Cardiac muscle cell (in vitro differentiated cells and primary cell): ENCODE measurements at regions not wholly inside any gene's neighbourhood (a gene's known extent, or its start where the extent isn't known, plus 50 kb on each side); places are given as distances from the start of the nearest gene placed in this dataset.

Source experiments
- DNase-seq, 2 donors: peaks; one replicate each; pipeline versions ENCODE4 v3.0.0 to v3.0.0-alpha.2; 2010 to 2017; ENCODE audit warnings: low read depth in 1 of 2, low spot score in 1 of 2
- H3K27ac ChIP-seq: fragments of 200-600 bp; sonication (generic); 2 replicates; pipeline ENCODE4 v1.5.1; 2016
- H3K27me3 ChIP-seq: fragments of 200-600 bp; sonication (generic); 2 replicates; pipeline ENCODE4 v1.6.0; 2016; ENCODE audit warnings: control low read depth
- H3K36me3 ChIP-seq: fragments of 200-600 bp; sonication (generic); 2 replicates; pipeline ENCODE4 v1.5.1; 2016; ENCODE audit warnings: control low read depth
- H3K4me1 ChIP-seq: fragments of 200-600 bp; sonication (generic); 2 replicates; pipeline ENCODE4 v1.8.1; 2017; ENCODE audit warnings: low read depth, mild to moderate bottlenecking, mixed run types
- H3K4me3 ChIP-seq: fragments of 200-600 bp; sonication (generic); 2 replicates; pipeline ENCODE4 v1.5.1; 2016; ENCODE audit warnings: mild to moderate bottlenecking
- H3K9me3 ChIP-seq: fragments of 200-600 bp; sonication (generic); 2 replicates; pipeline ENCODE4 v1.5.1; 2017; ENCODE audit warnings: low read depth, mild to moderate bottlenecking, control low read depth
- TF ChIP-seq, protein P1 (sequence below): IDR thresholded peaks from 2 replicates; pipeline ENCODE4 v1.5.1; 2012; ENCODE audit warnings: low read depth, mild to moderate bottlenecking, low read length

DNA sequence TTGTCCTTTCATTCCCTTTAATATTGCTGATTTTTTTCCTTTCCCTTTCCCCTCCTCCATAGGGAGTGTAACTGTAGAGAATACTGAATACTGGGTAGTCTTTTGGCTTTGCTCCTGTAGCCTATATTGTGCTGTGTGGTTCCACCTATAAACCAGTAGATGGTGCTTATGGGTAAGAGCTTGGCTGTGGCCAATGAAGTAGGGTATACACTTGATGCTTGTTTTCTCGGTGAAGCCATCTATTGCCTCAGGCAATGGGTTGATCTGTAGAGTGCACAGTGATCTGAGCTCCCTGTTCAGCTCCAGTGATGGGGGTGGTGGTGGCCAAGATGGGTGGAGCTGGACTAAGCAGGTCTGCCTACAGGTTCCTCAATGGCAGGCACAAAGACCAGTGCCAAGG, 203.3 kb upstream of the IMPG1 start:
- H3K4me3 ChIP-seq = no peak overlapping the region
- no peak overlapping the region for H3K27ac ChIP-seq
- H3K36me3 ChIP-seq = no peaks in the 10 kb centered on the region
- H3K9me3 ChIP-seq = no peaks in the 10 kb centered on the region
- TF ChIP-seq, protein P1, sequence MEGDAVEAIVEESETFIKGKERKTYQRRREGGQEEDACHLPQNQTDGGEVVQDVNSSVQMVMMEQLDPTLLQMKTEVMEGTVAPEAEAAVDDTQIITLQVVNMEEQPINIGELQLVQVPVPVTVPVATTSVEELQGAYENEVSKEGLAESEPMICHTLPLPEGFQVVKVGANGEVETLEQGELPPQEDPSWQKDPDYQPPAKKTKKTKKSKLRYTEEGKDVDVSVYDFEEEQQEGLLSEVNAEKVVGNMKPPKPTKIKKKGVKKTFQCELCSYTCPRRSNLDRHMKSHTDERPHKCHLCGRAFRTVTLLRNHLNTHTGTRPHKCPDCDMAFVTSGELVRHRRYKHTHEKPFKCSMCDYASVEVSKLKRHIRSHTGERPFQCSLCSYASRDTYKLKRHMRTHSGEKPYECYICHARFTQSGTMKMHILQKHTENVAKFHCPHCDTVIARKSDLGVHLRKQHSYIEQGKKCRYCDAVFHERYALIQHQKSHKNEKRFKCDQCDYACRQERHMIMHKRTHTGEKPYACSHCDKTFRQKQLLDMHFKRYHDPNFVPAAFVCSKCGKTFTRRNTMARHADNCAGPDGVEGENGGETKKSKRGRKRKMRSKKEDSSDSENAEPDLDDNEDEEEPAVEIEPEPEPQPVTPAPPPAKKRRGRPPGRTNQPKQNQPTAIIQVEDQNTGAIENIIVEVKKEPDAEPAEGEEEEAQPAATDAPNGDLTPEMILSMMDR = no peak
- no peak for DNase-seq
- H3K4me1 ChIP-seq = no peaks in the 10 kb centered on the region
- H3K27me3 ChIP-seq = no peaks in the 10 kb centered on the region

DNA sequence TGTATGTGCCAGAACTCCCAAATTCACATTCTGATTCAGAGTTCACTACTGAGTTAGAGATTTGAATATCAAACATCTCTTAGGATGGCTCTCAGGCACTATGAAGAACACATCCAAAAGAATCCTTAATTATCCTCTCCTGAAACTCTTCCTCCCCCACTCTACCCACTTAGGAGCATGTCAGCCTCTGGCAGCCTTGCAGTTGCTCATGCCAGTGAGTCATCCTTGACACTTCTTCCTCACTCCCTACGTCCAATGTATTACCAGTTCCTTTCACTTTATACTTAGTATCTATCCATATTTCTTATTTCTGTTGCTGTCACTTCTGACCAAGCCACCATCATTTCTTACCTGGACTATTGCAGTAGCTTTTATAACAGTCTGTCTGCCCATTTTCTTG, 192.0 kb upstream of the IMPG1 start:
- TF ChIP-seq, protein P1 = no peak
- H3K27ac ChIP-seq = no peak overlapping the region
- H3K36me3 ChIP-seq = no peaks in the 10 kb centered on the region
- peak in 1 of 2 donors; percentile 1 for DNase-seq
- H3K4me1 ChIP-seq = no peaks in the 10 kb centered on the region
- H3K27me3 ChIP-seq = no peaks in the 10 kb centered on the region
- no peaks in the 10 kb centered on the region for H3K9me3 ChIP-seq
- no peak overlapping the region for H3K4me3 ChIP-seq

DNA sequence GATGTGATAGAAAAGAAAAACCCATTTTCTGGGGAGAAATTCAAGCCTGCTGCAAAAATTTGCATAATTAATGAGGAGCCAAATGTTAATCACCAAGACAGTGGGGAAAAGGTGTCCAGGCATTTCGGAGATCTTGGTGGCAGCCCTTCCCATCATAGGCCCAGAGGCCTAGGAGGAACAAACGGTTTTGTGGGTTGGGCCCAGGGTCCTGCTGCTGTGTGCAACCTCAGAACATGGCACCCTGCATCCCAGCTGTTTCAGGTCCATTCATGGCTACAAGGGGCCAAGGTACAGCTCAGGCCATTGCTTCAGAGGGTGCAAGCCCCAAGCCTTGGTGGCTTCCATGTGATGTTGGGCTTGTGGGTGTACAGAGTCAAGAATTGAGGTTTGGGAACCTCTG, 189.8 kb upstream of the IMPG1 start:
- H3K36me3 ChIP-seq = no peaks in the 10 kb centered on the region
- H3K9me3 ChIP-seq = no peaks in the 10 kb centered on the region
- DNase-seq = no peak
- no peak overlapping the region for H3K27ac ChIP-seq
- no peaks in the 10 kb centered on the region for H3K4me1 ChIP-seq
- H3K27me3 ChIP-seq = no peaks in the 10 kb centered on the region
- TF ChIP-seq, protein P1 = no peak
- no peak overlapping the region for H3K4me3 ChIP-seq

DNA sequence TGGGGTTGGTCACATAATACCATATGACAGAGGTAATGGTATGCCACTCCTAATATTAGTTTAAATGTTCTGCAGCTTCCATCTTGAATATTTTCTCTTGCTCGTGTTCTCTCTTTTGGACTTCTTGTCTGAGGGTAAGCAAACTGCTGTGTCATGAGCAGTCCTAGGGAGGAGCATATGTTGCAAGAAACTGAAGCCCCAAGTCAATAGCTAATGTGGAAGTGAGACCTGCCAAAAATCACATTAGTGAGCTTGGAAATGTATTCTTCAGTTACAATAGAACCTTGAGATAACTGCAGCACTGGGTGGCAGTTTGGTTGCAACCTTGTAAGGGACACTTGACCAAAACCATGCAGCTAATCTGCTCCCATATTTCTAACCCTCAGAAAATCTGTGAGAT, 178.2 kb upstream of the IMPG1 start:
- no peak overlapping the region for H3K27ac ChIP-seq
- no peaks in the 10 kb centered on the region for H3K9me3 ChIP-seq
- H3K4me1 ChIP-seq = peaks cover 24% of the 10 kb centered on the region
- DNase-seq = peak in 1 of 2 donors; percentile 5
- no peaks in the 10 kb centered on the region for H3K27me3 ChIP-seq
- no peaks in the 10 kb centered on the region for H3K36me3 ChIP-seq
- no peak overlapping the region for H3K4me3 ChIP-seq
- TF ChIP-seq, protein P1 = no peak

DNA sequence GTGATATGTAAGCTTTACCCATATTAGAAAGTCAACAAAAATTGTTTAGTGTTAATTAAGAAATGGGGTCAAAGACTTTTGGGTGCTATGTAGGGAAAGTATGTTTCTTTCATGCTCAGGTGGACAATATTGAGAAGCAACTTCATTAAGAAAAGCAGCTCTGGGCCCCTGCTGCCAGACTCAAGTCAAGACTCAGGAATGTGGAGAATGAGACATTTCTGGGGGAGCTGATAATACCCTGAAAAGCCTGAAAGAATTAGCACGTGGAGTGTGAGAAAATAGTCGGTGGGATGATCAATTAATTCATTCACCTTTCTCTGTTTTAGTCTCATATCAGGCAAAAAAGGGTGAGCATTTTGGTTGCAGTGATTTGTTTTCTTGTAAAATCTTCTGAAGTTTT, 175.1 kb upstream of the IMPG1 start:
- H3K4me1 ChIP-seq = peaks cover 24% of the 10 kb centered on the region
- TF ChIP-seq, protein P1 = no peak
- no peaks in the 10 kb centered on the region for H3K27me3 ChIP-seq
- DNase-seq = peak in 1 of 2 donors; percentile 19
- no peaks in the 10 kb centered on the region for H3K9me3 ChIP-seq
- no peaks in the 10 kb centered on the region for H3K36me3 ChIP-seq
- no peak overlapping the region for H3K27ac ChIP-seq
- no peak overlapping the region for H3K4me3 ChIP-seq

DNA sequence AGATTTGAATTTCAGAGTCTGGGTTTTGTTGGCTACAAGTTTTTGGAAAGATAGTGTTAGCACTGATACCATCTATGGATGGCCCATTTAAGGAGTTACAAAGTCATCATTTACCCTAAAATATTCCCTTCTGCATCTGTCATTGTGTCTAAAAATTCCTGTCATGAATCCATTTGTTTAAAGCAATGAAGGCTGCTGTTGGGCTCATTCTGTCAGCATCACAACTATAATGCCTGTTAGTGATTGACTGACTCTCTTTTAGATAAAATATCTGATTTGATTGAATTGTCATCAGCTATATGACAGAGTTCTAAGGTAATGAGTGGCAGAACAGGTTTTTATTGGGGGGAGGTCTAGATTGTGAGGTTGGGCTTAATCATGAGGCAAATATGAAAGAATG, 167.6 kb upstream of the IMPG1 start:
- TF ChIP-seq, protein P1 = no peak
- H3K36me3 ChIP-seq = no peaks in the 10 kb centered on the region

More for the DNA sequence above, 167.6 kb upstream of the IMPG1 start:
- Histone ChIP-seq H3K27me3 (no peaks in the 10 kb centered on the region), H3K27ac (no peak overlapping the region), H3K4me3 (no peak overlapping the region), H3K9me3 (no peaks in the 10 kb centered on the region), H3K4me1 (no peaks in the 10 kb centered on the region)
- DNase-seq = no peak
